Aorta (tissue), 5 donors: ENCODE measurements at regions not wholly inside any gene's neighbourhood (a gene's known extent, or its start where the extent isn't known, plus 50 kb on each side); places are given as distances from the start of the nearest gene placed in this dataset.

Experiments
- ATAC-seq: fragments of 200-7000 bp; cut with Tn5 transposase; one replicate; pipeline ENCODE4 v1.9.1; 2022; ENCODE audit warnings: moderate library complexity; ENCODE audit not compliant: low FRiP score
- DNase-seq, 2 donors: peaks; one replicate each; pipeline ENCODE4 v3.0.0-alpha.2; 2020
- H3K27ac ChIP-seq, 2 donors: one replicate each; pipeline ENCODE4 v1.5.1; 2013; ENCODE audit warnings: low read length in 2 of 2, mild to moderate bottlenecking in 2 of 2, moderate library complexity in 2 of 2, control low read depth in 1 of 2, inconsistent platforms in 1 of 2, low read depth in 1 of 2
- H3K27me3 ChIP-seq, 2 donors: one replicate each; pipeline ENCODE4 v1.6.1; 2013; ENCODE audit warnings: control low read depth in 1 of 2, low read length in 1 of 2, mild to moderate bottlenecking in 1 of 2, moderate library complexity in 1 of 2; ENCODE audit not compliant: insufficient read depth in 2 of 2, control insufficient read depth in 1 of 2
- H3K36me3 ChIP-seq, 2 donors: one replicate each; pipeline ENCODE4 v1.6.1; 2013; ENCODE audit warnings: control low read depth in 1 of 2, low read length in 1 of 2, mild to moderate bottlenecking in 1 of 2; ENCODE audit not compliant: insufficient read depth in 2 of 2, control insufficient read depth in 1 of 2
- H3K4me1 ChIP-seq, 2 donors: one replicate each; pipeline ENCODE4 v1.6.1; 2013; ENCODE audit warnings: low read length in 2 of 2, control low read depth in 1 of 2, mild to moderate bottlenecking in 1 of 2, moderate library complexity in 1 of 2; ENCODE audit not compliant: insufficient read depth in 2 of 2, control insufficient read depth in 1 of 2
- H3K4me3 ChIP-seq, 2 donors: one replicate each; pipeline ENCODE4 v1.5.1; 2013; ENCODE audit warnings: low read length in 2 of 2, control low read depth in 1 of 2, mild to moderate bottlenecking in 1 of 2
- H3K9me3 ChIP-seq: one replicate; pipeline ENCODE4 v1.6.1; 2013; ENCODE audit warnings: mild to moderate bottlenecking, low read length; ENCODE audit not compliant: control insufficient read depth
- WGBS, 2 donors: extraction: QIAGEN DNeasy Blood & Tissue Kit; methylation state at CpG; one replicate each; pipeline ENCODE4 v1.1.7; 2013; 5-methylcytosine and 5-hydroxymethylcytosine counted together
- intact Hi-C, 2 donors: fragments of 100-400 bp; cut with DNase I; formaldehyde crosslinking; loops; one replicate each; pipeline versions ENCODE4 v1.14.2 to v1.15.0; 2022
- donor health status: healthy with polysubstance abuse.
- donor health status: Bipolar disorder and iron deficiency.
- donor health status: DM: no; HTN: no; CAD: no.
- donor health status: DM: no; HTN: no; CAD: no.
- donor health status: DM: yes; HTN: yes; CAD: no.

- Histone ChIP-seq H3K36me3 (no peaks in the 10 kb centered on the region), H3K4me3 (no peak overlapping the region), H3K4me1 (no peaks in the 10 kb centered on the region), H3K9me3 (no peaks in the 10 kb centered on the region), H3K27me3 (no peaks in the 10 kb centered on the region), H3K27ac (no peak overlapping the region)
- ATAC-seq: no peak
- DNase-seq: no peak
- intact Hi-C loops: no loop called here
- WGBS, 2 donors: 46 to 55% methylated on average over 1 of the region's 1 CpG
These were observed 192.5 kb downstream of the TECRL start for GRCh38 chr4:64216741-64217140.

DNA sequence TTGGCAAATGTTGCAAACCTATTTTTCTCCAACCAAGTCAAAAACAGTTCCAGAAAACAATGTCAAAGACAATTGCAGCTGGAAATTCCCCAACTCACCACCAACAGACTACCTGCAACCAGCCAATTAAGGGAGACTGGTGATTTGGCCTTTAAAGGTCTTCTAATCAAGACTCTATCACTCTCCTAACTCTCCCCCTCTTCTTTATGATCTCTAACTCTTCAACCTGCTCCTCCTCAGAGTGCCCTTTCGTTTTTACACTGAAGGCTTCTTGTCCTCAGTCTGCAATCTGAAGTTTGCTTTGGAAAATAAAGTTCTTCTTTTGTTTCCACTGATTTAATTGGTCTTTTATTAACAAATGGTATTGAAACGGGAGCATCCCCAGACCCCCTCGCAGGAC is 203.9 kb downstream of the TECRL start:
- no peak for ATAC-seq
- 82% methylated on average over 3 of the region's 3 CpGs for WGBS, 2 donors
- DNase-seq: no peak
- no peaks in the 10 kb centered on the region for H3K27me3 ChIP-seq
- no peak overlapping the region for H3K27ac ChIP-seq
- H3K9me3 ChIP-seq: no peaks in the 10 kb centered on the region
- H3K36me3 ChIP-seq: no peaks in the 10 kb centered on the region
- H3K4me3 ChIP-seq: no peak overlapping the region
- intact Hi-C loops: no loop called here
- H3K4me1 ChIP-seq: no peaks in the 10 kb centered on the region

DNA sequence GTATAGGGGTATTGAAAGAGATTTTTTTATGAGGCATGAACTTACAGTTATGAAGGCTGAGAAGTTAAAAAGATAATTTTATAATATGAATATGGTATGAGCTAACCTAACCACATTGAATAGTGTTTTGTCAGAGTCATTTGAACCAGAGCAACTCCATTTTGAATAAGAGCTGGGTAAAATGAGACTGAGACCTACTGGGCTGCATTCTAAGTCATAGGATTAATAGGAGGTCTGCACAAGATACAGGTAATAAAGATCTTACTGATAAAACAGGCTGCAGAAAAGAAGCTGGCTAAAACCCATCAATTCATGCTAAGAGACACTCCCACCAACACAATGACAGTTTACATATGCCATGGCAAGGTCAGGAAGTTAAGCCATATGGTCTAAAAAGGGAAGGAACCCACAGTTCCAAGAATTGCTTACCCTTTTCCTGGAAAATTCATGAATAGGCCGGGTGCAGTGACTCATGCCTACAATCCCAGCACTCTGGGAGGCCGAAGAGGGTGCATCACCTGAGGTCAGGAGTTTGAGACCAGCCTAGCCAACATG is 209.2 kb downstream of the TECRL start:
- intact Hi-C loops: no loop called here
- no peaks in the 10 kb centered on the region for H3K9me3 ChIP-seq
- H3K4me1 ChIP-seq: no peaks in the 10 kb centered on the region
- 50 to 59% methylated on average over 2 of the region's 2 CpGs for WGBS, 2 donors
- H3K27me3 ChIP-seq: no peaks in the 10 kb centered on the region
- DNase-seq (no peak), ATAC-seq (no peak)
- no peak overlapping the region for H3K27ac ChIP-seq
- no peak overlapping the region for H3K4me3 ChIP-seq
- no peaks in the 10 kb centered on the region for H3K36me3 ChIP-seq

DNA sequence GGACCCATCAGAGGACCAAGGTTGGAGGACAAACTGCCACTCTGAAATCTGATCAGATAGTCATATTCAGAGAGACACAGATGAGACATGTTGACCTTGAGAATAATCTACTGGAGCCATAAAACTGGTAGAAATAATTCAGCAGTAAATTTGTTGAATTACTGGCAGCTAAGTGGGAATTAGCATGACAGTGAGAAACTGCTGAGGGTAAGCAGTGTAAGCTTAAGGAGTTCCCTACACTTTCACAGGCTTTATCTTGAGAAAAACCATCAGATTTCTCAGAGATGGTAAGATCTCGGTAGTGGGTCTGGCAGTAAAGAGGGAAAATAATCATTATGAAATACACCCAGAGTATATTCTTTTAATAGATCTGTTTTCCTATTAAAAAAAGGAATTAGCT is 213.7 kb downstream of the TECRL start:
- ATAC-seq (no peak), DNase-seq (no peak)
- intact Hi-C loops: no loop called here
- WGBS, 2 donors: 19 to 58% methylated on average over 1 of the region's 1 CpG
- H3K4me3 ChIP-seq: no peak overlapping the region
- H3K4me1 ChIP-seq: no peaks in the 10 kb centered on the region
- no peak overlapping the region for H3K27ac ChIP-seq
- H3K36me3 ChIP-seq: no peaks in the 10 kb centered on the region
- H3K27me3 ChIP-seq: no peaks in the 10 kb centered on the region
- no peaks in the 10 kb centered on the region for H3K9me3 ChIP-seq

GRCh38 chr4:64192731-64193412 is 216.4 kb downstream of the TECRL start:
- no peak for ATAC-seq
- no peak overlapping the region for H3K4me3 ChIP-seq
- H3K9me3 ChIP-seq: no peaks in the 10 kb centered on the region
- no peak overlapping the region for H3K27ac ChIP-seq
- no peaks in the 10 kb centered on the region for H3K27me3 ChIP-seq
- no peaks in the 10 kb centered on the region for H3K4me1 ChIP-seq
- DNase-seq: no peak
- WGBS, 2 donors: 30 to 62% methylated on average over 3 of the region's 3 CpGs
- intact Hi-C loops: no loop called here
- no peaks in the 10 kb centered on the region for H3K36me3 ChIP-seq

DNA sequence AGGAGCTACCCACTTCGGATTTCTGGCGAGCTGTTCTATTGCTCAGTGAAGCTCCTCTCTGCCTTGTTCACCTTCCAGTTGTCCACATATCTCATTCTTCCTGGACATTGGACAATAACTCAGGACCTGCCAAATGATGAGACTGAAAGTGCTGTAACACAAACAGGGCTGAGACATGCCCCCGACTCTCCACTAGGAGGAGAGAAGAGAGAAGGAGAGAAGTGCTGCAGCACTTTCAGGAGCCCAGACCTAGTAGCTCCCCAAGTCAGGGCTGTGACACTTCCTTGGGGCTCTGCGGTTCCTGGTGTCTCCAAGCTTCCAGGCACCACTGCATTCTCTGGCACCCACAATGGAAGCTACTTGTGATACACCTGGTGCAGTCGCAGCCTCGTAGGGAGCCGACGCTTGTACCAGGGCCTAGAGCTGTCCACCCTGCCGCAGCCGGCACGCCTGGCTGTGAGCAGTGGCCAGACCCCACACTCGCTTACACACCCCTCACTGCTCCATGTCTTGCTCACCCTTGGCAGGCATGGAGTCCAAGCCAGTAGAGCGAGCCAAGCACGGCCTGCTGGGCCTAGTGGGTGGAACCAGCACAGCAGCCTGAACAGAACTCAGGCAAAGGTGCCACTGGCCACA is 234.9 kb downstream of the TECRL start:
- no peaks in the 10 kb centered on the region for H3K27me3 ChIP-seq
- 94 to 95% methylated on average over 14 of the region's 14 CpGs for WGBS, 2 donors
- intact Hi-C loops: no loop called here
- H3K4me1 ChIP-seq: no peaks in the 10 kb centered on the region
- H3K36me3 ChIP-seq: no peaks in the 10 kb centered on the region
- no peak overlapping the region for H3K4me3 ChIP-seq
- no peaks in the 10 kb centered on the region for H3K9me3 ChIP-seq
- H3K27ac ChIP-seq: no peak overlapping the region
- DNase-seq (no peak), ATAC-seq (no peak)

- Histone ChIP-seq H3K36me3 (no peaks in the 10 kb centered on the region), H3K27ac (no peak overlapping the region), H3K4me3 (no peak overlapping the region), H3K9me3 (no peaks in the 10 kb centered on the region), H3K27me3 (no peaks in the 10 kb centered on the region), H3K4me1 (no peaks in the 10 kb centered on the region)
- DNase-seq (no peak), ATAC-seq (no peak)
- intact Hi-C loops: no loop called here
- 26 to 32% methylated on average over 3 of the region's 3 CpGs for WGBS, 2 donors
These were observed 242.9 kb downstream of the TECRL start for GRCh38 chr4:64166365-64166764.

DNA sequence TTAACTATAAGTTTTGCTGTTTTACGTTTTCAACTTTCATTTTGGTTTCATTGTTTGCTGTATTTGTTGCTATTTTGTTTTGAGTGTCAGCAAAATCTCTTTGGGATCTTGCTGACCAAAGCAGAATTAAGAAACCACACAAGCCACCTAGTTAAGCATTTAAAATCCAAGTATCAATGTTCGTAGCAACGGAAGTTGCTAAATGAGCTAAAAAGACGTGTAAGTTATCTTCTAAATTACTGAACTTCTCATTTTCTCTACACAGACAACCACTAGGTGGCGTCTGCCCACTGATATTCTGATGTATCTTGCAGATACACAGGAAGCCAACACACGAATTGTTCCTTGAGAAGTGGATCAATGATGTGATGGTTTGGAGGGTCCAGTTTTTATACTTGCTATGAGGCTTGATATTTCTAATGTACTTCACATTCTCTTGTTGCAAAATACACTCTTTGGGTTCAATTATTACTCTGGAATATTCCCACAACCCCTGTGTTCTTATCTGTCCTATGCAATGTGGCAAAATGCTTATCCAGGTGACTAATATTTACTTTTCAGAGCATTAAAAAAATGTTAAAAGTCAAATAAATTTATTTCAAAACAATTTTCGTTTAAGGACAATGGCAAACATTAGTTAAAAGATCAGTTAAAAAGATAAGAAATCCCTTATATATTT is 250.5 kb downstream of the TECRL start:
- no peaks in the 10 kb centered on the region for H3K36me3 ChIP-seq
- no peak overlapping the region for H3K4me3 ChIP-seq
- intact Hi-C loops: loop anchor here (5.0 to 10.0 kb wide), 2 partner anchors 376 to 379 kb away; no protein-coding TSS in a partner anchor
- ATAC-seq (no peak), DNase-seq (peak in 1 of 2 donors; percentile 36)
- WGBS, 2 donors: 7 to 18% methylated on average over 7 of the region's 7 CpGs
- no peak overlapping the region for H3K27ac ChIP-seq
- H3K9me3 ChIP-seq: no peaks in the 10 kb centered on the region
- no peaks in the 10 kb centered on the region for H3K27me3 ChIP-seq
- no peaks in the 10 kb centered on the region for H3K4me1 ChIP-seq
